ENCODE measurements at regions not wholly inside any gene's neighbourhood (a gene's known extent, or its start where the extent isn't known, plus 50 kb on each side); places are given as distances from the start of the nearest gene placed in this dataset.

- H3K4me1 ChIP-seq (ENCODE audit: insufficient read depth, poor library complexity, severe bottlenecking), result no peaks in the 10 kb centered on the region
- no peak for TF ChIP-seq CTCF (IDR thresholded peaks at IDR 0.05; ENCODE audit: poor library complexity, severe bottlenecking)
Observed at GRCh38 chr3:132857317-132857716, 135.1 kb upstream of the NPHP3 start.

GRCh38 chr3:132854856-132855535, 132.8 kb upstream of the NPHP3 start:
- no peak overlapping the region for H3K4me3 ChIP-seq (ENCODE audit: severe bottlenecking)
- no peak for TF ChIP-seq CTCF (IDR thresholded peaks at IDR 0.05; ENCODE audit: poor library complexity, severe bottlenecking)

More at GRCh38 chr3:132857317-132857716, 135.1 kb upstream of the NPHP3 start:
- no peak overlapping the region for H3K27ac ChIP-seq (ENCODE audit: poor library complexity, severe bottlenecking)
- no peaks in the 10 kb centered on the region for H3K36me3 ChIP-seq (ENCODE audit: low read depth)
- DNase-seq (ENCODE audit: low spot score) (no peak), ATAC-seq (ENCODE audit: low read depth) (no peak)
- no peaks in the 10 kb centered on the region for H3K9me3 ChIP-seq (ENCODE audit: severe bottlenecking)
- H3K4me3 ChIP-seq (ENCODE audit: severe bottlenecking), result no peak overlapping the region
- H3K27me3 ChIP-seq (ENCODE audit: insufficient read depth, poor library complexity, severe bottlenecking), result no peaks in the 10 kb centered on the region

GRCh38 chr3:132847849-132848625, 125.8 kb upstream of the NPHP3 start:
- Histone ChIP-seq H3K27me3 (ENCODE audit: insufficient read depth, poor library complexity, severe bottlenecking) (no peaks in the 10 kb centered on the region), H3K4me1 (ENCODE audit: insufficient read depth, poor library complexity, severe bottlenecking) (no peaks in the 10 kb centered on the region), H3K36me3 (ENCODE audit: low read depth) (no peaks in the 10 kb centered on the region), H3K4me3 (ENCODE audit: severe bottlenecking) (no peak overlapping the region), H3K27ac (ENCODE audit: poor library complexity, severe bottlenecking) (no peak overlapping the region), H3K9me3 (ENCODE audit: severe bottlenecking) (no peaks in the 10 kb centered on the region)
- ATAC-seq (ENCODE audit: low read depth) (no peak), DNase-seq (ENCODE audit: low spot score) (no peak)
- no peak for TF ChIP-seq CTCF (IDR thresholded peaks at IDR 0.05; ENCODE audit: poor library complexity, severe bottlenecking)

More at GRCh38 chr3:132854856-132855535, 132.8 kb upstream of the NPHP3 start:
- Histone ChIP-seq H3K4me1 (ENCODE audit: insufficient read depth, poor library complexity, severe bottlenecking) (no peaks in the 10 kb centered on the region), H3K36me3 (ENCODE audit: low read depth) (no peaks in the 10 kb centered on the region), H3K9me3 (ENCODE audit: severe bottlenecking) (no peaks in the 10 kb centered on the region), H3K27ac (ENCODE audit: poor library complexity, severe bottlenecking) (no peak overlapping the region), H3K27me3 (ENCODE audit: insufficient read depth, poor library complexity, severe bottlenecking) (no peaks in the 10 kb centered on the region)
- no peak for DNase-seq (ENCODE audit: low spot score)
- no peak for ATAC-seq (ENCODE audit: low read depth)

GRCh38 chr3:132843851-132844553, 121.8 kb upstream of the NPHP3 start:
- no peak for TF ChIP-seq CTCF (IDR thresholded peaks at IDR 0.05; ENCODE audit: poor library complexity, severe bottlenecking)
- Histone ChIP-seq H3K36me3 (ENCODE audit: low read depth) (no peaks in the 10 kb centered on the region), H3K27me3 (ENCODE audit: insufficient read depth, poor library complexity, severe bottlenecking) (no peaks in the 10 kb centered on the region), H3K27ac (ENCODE audit: poor library complexity, severe bottlenecking) (no peak overlapping the region), H3K4me1 (ENCODE audit: insufficient read depth, poor library complexity, severe bottlenecking) (no peaks in the 10 kb centered on the region), H3K4me3 (ENCODE audit: severe bottlenecking) (no peak overlapping the region), H3K9me3 (ENCODE audit: severe bottlenecking) (no peaks in the 10 kb centered on the region)
- DNase-seq (ENCODE audit: low spot score) (no peak), ATAC-seq (ENCODE audit: low read depth) (no peak)

Data from RWPE2 (cell line).